SK-N-SH (cell line): ENCODE measurements at regions not wholly inside any gene's neighbourhood (a gene's known extent, or its start where the extent isn't known, plus 50 kb on each side); places are given as distances from the start of the nearest gene placed in this dataset.

Source experiments
- CTCF ChIA-PET: fragments of 300-600, 350-600 bp; formaldehyde crosslinking; extraction: SDS; loops from one replicate; lab custom pipeline; 2021; lab: Yijun Ruan, JAX
- POLR2A ChIA-PET: fragments of 350-600 bp; sonication (Branson Sonifier 250); formaldehyde crosslinking; extraction: SDS; loops from one replicate; lab custom pipeline; 2020; ENCODE audit warnings: antibody characterized with exemption, inconsistent platforms; lab: Yijun Ruan, JAX
- DNase-seq: peaks from one replicate; pipeline ENCODE4 v3.0.0; 2012
- H2AFZ ChIP-seq: fragments of 200-600 bp; sonication (generic); 2 replicates; pipeline ENCODE4 v1.8.1; 2016; ENCODE audit warnings: antibody characterized with exemption, mild to moderate bottlenecking, low read depth
- H3F3A ChIP-seq: fragments of 200-600 bp; sonication (generic); replicated peaks from 2 replicates; pipeline ENCODE3; 2016; ENCODE audit warnings: antibody characterized with exemption, mild to moderate bottlenecking; ENCODE audit not compliant: insufficient read depth
- H3K27ac ChIP-seq, 2 experiments: fragments of 200-500 bp in 1 of 2; fragments of 200-600 bp in 1 of 2; sonication (Bioruptor generic) in 1 of 2; sonication (generic), shearing (Covaris generic) in 1 of 2; 2 replicates each; pipeline versions ENCODE4 v1.5.1 to v1.6.1; 2014 to 2016; ENCODE audit warnings: low read depth in 2 of 2, inconsistent platforms in 1 of 2, low read length in 1 of 2, mild to moderate bottlenecking in 1 of 2, mixed read lengths in 1 of 2
- H3K27me3 ChIP-seq: fragments of 200-600 bp; sonication (generic), shearing (Covaris generic); 2 replicates; pipeline ENCODE4 v1.6.1; 2016; ENCODE audit warnings: mixed run types; ENCODE audit not compliant: insufficient read depth
- H3K36me3 ChIP-seq, 2 experiments: fragments of 200-500 bp in 1 of 2; fragments of 200-600 bp in 1 of 2; sonication (Bioruptor generic) in 1 of 2; sonication (generic) in 1 of 2; replicated peaks in 1 of 2; 2 replicates each; pipeline versions ENCODE3 to v1.5.1; 2014 to 2016; ENCODE audit warnings: low read length in 1 of 2, mild to moderate bottlenecking in 1 of 2; ENCODE audit not compliant: insufficient read depth in 2 of 2, control insufficient read depth in 1 of 2
- H3K4me1 ChIP-seq, 2 experiments: fragments of 200-500 bp in 1 of 2; fragments of 200-600 bp in 1 of 2; sonication (Bioruptor generic) in 1 of 2; sonication (generic), shearing (Covaris generic) in 1 of 2; 2 replicates each; pipeline versions ENCODE4 v1.5.1 to v1.6.1; 2014 to 2016; ENCODE audit warnings: low read depth in 1 of 2, low read length in 1 of 2, mixed run types in 1 of 2; ENCODE audit not compliant: insufficient read depth in 2 of 2, control insufficient read depth in 1 of 2
- H3K4me2 ChIP-seq: fragments of 200-600 bp; sonication (generic), shearing (Covaris generic); 2 replicates; pipeline ENCODE4 v1.6.1; 2017; ENCODE audit warnings: mixed run types
- H3K4me3 ChIP-seq, 2 experiments: fragments of 200-500 bp in 1 of 2; fragments of 200-600 bp in 1 of 2; sonication (Bioruptor generic) in 1 of 2; sonication (generic), shearing (Covaris generic) in 1 of 2; 2 replicates each; pipeline versions ENCODE4 v1.5.1 to v1.8.1; 2014 to 2016; ENCODE audit warnings: low read depth in 2 of 2, inconsistent platforms in 1 of 2, low read length in 1 of 2, mild to moderate bottlenecking in 1 of 2, mixed read lengths in 1 of 2, moderate library complexity in 1 of 2
- H3K79me2 ChIP-seq: fragments of 200-600 bp; sonication (generic); 2 replicates; pipeline ENCODE4 v1.8.1; 2017; ENCODE audit warnings: mild to moderate bottlenecking; ENCODE audit not compliant: insufficient read depth
- H3K9ac ChIP-seq: fragments of 200-600 bp; sonication (generic); 2 replicates; pipeline ENCODE4 v1.6.1; 2017; ENCODE audit warnings: mixed run types
- H3K9me2 ChIP-seq: fragments of 200-600 bp; sonication (generic); 2 replicates; pipeline ENCODE4 v1.6.1; 2017; ENCODE audit warnings: mixed run types
- H3K9me3 ChIP-seq: fragments of 200-600 bp; sonication (generic); 2 replicates; pipeline ENCODE4 v1.6.1; 2017; ENCODE audit warnings: mixed run types, mild to moderate bottlenecking, moderate library complexity
- H4K20me1 ChIP-seq: fragments of 200-600 bp; sonication (generic); 2 replicates; pipeline ENCODE4 v1.6.1; 2017; ENCODE audit warnings: mild to moderate bottlenecking, mixed run types; ENCODE audit not compliant: insufficient read depth
- CHD2 ChIP-seq: fragments of 150-350 bp; IDR thresholded peaks from 2 replicates; pipeline ENCODE4 v1.6.1; 2018; ENCODE audit warnings: low read length; ENCODE audit not compliant: partially characterized antibody
- JUND ChIP-seq: IDR thresholded peaks from 2 replicates; pipeline ENCODE4 v1.4.0; 2012
- NRF1 ChIP-seq: IDR thresholded peaks from 2 replicates; pipeline ENCODE4 v1.6.1; 2012; ENCODE audit warnings: low read depth, mild to moderate bottlenecking, low read length
- RCOR1 ChIP-seq: fragments of 150-350 bp; IDR thresholded peaks from 2 replicates; pipeline ENCODE4 v1.6.1; 2017; ENCODE audit warnings: antibody characterized with exemption, low read length
- TEAD4 ChIP-seq: IDR thresholded peaks from 2 replicates; pipeline ENCODE4 v1.4.0; 2012; ENCODE audit warnings: mild to moderate bottlenecking, borderline replicate concordance; ENCODE audit not compliant: insufficient read depth
- WGBS: methylation state at CpG from one replicate; pipeline ENCODE4 v1.1.6; 2017; ENCODE audit warnings: low lambda C conversion rate; 5-methylcytosine and 5-hydroxymethylcytosine counted together
- TF ChIP-seq, protein P1 (sequence below): fragments of 200-600 bp; sonication (generic); IDR thresholded peaks from 2 replicates; pipeline ENCODE4 v1.6.1; 2017; ENCODE audit warnings: antibody characterized with exemption, mild to moderate bottlenecking, moderate library complexity
- TF ChIP-seq, protein P2 (sequence below): IDR thresholded peaks from 2 replicates; pipeline ENCODE4 v1.6.1; 2012; ENCODE audit warnings: mild to moderate bottlenecking, low read depth, low read length, moderate library complexity

DNA sequence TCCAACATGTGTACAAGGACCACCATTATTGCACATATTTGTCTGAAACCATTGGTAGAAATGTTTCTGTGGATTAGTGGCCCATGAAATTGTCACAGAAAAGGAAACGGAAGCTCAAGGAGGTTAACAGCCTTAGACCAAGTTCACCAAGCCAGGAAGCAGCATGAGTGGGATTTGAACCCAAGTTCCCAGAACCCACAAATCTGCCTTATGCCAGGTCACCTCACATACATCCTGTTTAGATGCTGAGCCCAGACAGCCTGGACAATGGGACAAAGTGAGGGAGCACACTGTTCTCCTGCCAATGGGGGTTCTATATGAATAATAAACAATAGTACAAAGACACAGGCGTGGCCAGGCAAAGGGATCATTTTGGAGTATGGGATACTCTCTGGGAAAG lies 59.6 kb upstream of the CA12 start:
- WGBS: 94% methylated on average over 2 of the region's 2 CpGs
- CTCF ChIA-PET: interaction anchor here (1.0 to 2.5 kb wide), 2 partner anchors 25 to 52 kb away, joined by 3 to 13 read pairs; no protein-coding TSS in a partner anchor

DNA sequence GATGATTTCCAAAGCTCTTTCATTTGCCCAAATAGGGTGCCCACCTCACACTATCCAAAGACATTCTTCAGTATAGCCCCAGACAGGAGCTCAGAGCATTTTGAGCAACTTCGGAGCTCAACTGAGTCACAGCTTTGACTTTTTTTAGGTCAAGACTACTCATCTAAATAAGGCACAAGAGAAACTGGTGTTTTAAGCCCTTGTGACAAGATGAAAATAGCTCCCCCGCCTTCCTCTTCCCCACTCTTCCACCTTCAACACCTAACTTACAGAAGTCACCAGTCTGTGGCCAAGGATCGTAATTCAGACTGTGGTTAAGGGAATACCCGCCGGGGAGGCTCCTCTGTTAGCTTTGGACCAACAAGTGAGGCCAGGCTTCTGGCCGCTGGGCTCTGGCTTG lies 60.4 kb upstream of the CA12 start:
- Histone ChIP-seq H3K4me1 (peaks cover 3 to 19% of the 10 kb centered on the region in 2 experiments), H3K4me3 (no peak overlapping the region), H3F3A (peaks cover 5% of the 10 kb centered on the region), H3K9me3 (no peaks in the 10 kb centered on the region), H2AFZ (no peak overlapping the region), H3K79me2 (no peaks in the 10 kb centered on the region), H3K9ac (no peak overlapping the region), H3K27me3 (no peaks in the 10 kb centered on the region), H3K9me2 (no peaks in the 10 kb centered on the region), H3K27ac (no peak overlapping the region), H3K4me2 (no peak overlapping the region), H4K20me1 (no peaks in the 10 kb centered on the region), H3K36me3 (no peaks in the 10 kb centered on the region)
- TF ChIP-seq, protein P1, sequence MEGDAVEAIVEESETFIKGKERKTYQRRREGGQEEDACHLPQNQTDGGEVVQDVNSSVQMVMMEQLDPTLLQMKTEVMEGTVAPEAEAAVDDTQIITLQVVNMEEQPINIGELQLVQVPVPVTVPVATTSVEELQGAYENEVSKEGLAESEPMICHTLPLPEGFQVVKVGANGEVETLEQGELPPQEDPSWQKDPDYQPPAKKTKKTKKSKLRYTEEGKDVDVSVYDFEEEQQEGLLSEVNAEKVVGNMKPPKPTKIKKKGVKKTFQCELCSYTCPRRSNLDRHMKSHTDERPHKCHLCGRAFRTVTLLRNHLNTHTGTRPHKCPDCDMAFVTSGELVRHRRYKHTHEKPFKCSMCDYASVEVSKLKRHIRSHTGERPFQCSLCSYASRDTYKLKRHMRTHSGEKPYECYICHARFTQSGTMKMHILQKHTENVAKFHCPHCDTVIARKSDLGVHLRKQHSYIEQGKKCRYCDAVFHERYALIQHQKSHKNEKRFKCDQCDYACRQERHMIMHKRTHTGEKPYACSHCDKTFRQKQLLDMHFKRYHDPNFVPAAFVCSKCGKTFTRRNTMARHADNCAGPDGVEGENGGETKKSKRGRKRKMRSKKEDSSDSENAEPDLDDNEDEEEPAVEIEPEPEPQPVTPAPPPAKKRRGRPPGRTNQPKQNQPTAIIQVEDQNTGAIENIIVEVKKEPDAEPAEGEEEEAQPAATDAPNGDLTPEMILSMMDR: no peak
- CTCF ChIA-PET: interaction anchor here (2.5 kb wide), 1 partner anchor 25 kb away, joined by 13 read pairs; no protein-coding TSS in a partner anchor
- no peak for DNase-seq
- 81% methylated on average over 5 of the region's 6 CpGs for WGBS
- POLR2A ChIA-PET: no interaction called here

More for the DNA sequence above, 59.6 kb upstream of the CA12 start:
- no peaks in the 10 kb centered on the region for H4K20me1 ChIP-seq
- H3K27me3 ChIP-seq: no peaks in the 10 kb centered on the region
- no peaks in the 10 kb centered on the region for H3K79me2 ChIP-seq
- DNase-seq: no peak
- H3F3A ChIP-seq: peaks cover 5% of the 10 kb centered on the region
- H3K9ac ChIP-seq: no peak overlapping the region
- POLR2A ChIA-PET: no interaction called here
- no peaks in the 10 kb centered on the region for H3K36me3 ChIP-seq
- H3K4me3 ChIP-seq: no peak overlapping the region
- peaks cover 11 to 27% of the 10 kb centered on the region in 2 experiments for H3K4me1 ChIP-seq
- no peak overlapping the region for H2AFZ ChIP-seq
- H3K27ac ChIP-seq: no peak overlapping the region
- H3K4me2 ChIP-seq: no peak overlapping the region
- no peak for TF ChIP-seq TEAD4
- no peak for TF ChIP-seq JUND
- no peak for TF ChIP-seq NRF1
- no peak for TF ChIP-seq RCOR1
- no peak for TF ChIP-seq CHD2
- TF ChIP-seq, protein P2, sequence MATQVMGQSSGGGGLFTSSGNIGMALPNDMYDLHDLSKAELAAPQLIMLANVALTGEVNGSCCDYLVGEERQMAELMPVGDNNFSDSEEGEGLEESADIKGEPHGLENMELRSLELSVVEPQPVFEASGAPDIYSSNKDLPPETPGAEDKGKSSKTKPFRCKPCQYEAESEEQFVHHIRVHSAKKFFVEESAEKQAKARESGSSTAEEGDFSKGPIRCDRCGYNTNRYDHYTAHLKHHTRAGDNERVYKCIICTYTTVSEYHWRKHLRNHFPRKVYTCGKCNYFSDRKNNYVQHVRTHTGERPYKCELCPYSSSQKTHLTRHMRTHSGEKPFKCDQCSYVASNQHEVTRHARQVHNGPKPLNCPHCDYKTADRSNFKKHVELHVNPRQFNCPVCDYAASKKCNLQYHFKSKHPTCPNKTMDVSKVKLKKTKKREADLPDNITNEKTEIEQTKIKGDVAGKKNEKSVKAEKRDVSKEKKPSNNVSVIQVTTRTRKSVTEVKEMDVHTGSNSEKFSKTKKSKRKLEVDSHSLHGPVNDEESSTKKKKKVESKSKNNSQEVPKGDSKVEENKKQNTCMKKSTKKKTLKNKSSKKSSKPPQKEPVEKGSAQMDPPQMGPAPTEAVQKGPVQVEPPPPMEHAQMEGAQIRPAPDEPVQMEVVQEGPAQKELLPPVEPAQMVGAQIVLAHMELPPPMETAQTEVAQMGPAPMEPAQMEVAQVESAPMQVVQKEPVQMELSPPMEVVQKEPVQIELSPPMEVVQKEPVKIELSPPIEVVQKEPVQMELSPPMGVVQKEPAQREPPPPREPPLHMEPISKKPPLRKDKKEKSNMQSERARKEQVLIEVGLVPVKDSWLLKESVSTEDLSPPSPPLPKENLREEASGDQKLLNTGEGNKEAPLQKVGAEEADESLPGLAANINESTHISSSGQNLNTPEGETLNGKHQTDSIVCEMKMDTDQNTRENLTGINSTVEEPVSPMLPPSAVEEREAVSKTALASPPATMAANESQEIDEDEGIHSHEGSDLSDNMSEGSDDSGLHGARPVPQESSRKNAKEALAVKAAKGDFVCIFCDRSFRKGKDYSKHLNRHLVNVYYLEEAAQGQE: no peak
- no peaks in the 10 kb centered on the region for H3K9me2 ChIP-seq
- no peaks in the 10 kb centered on the region for H3K9me3 ChIP-seq
